ENCODE measurements at regions not wholly inside any gene's neighbourhood (a gene's known extent, or its start where the extent isn't known, plus 50 kb on each side); places are given as distances from the start of the nearest gene placed in this dataset.

- DNase-seq: peak in 1 of 3 donors; percentile 15
These were observed 50.6 kb upstream of the PTGR2 start for GRCh38 chr14:73800970-73801515.

GRCh38 chr14:73797543-73798265 is 53.9 kb upstream of the PTGR2 start:
- no peak for DNase-seq

GRCh38 chr14:73796893-73797542 is 54.6 kb upstream of the PTGR2 start:
- no peak for DNase-seq

GRCh38 chr14:73796415-73796814 is 55.2 kb upstream of the PTGR2 start:
- no peak for DNase-seq

- peak in 1 of 3 donors; percentile 12 for DNase-seq
These were observed 55.7 kb upstream of the PTGR2 start for GRCh38 chr14:73795974-73796373.

GRCh38 chr14:73795466-73795865 is 56.2 kb upstream of the PTGR2 start:
- DNase-seq: peak in 1 of 3 donors; percentile 17

- DNase-seq: peak in 1 of 3 donors; percentile 17
These were observed 57.5 kb upstream of the PTGR2 start for GRCh38 chr14:73794146-73794545.

- DNase-seq: peak in 1 of 3 donors; percentile 7
These were observed 59.1 kb upstream of the PTGR2 start for GRCh38 chr14:73792481-73792880.

GRCh38 chr14:73789989-73790581 is 61.5 kb upstream of the PTGR2 start:
- DNase-seq: peak in 1 of 3 donors; percentile 23

- DNase-seq: no peak
These were observed 62.7 kb upstream of the PTGR2 start for GRCh38 chr14:73788701-73789551.

GRCh38 chr14:73788317-73788598 is 63.4 kb upstream of the PTGR2 start:
- no peak for DNase-seq

GRCh38 chr14:73787486-73788316 is 63.9 kb upstream of the PTGR2 start:
- peak; percentile 69 to 84 (median 79) for DNase-seq

GRCh38 chr14:73786636-73787485 is 64.8 kb upstream of the PTGR2 start:
- DNase-seq: peak; percentile 79 to 88 (median 81)

GRCh38 chr14:73785834-73786635 is 65.6 kb upstream of the PTGR2 start:
- peak; percentile 90 for DNase-seq

GRCh38 chr14:73785336-73785833 is 66.2 kb upstream of the PTGR2 start:
- peak; percentile 68 to 77 (median 77) for DNase-seq

- DNase-seq: no peak
These were observed 66.7 kb upstream of the PTGR2 start for GRCh38 chr14:73784988-73785313.

- peak; percentile 44 to 71 (median 66) for DNase-seq
These were observed 67.2 kb upstream of the PTGR2 start for GRCh38 chr14:73784181-73784987.

- DNase-seq: peak in 1 of 3 donors; percentile 43
These were observed 68.4 kb upstream of the PTGR2 start for GRCh38 chr14:73783107-73783727.

- no peak for DNase-seq
These were observed 68.4 kb upstream of the PNMA1 start for GRCh38 chr14:73782623-73783022.

Data from suppressor macrophage treated with lipopolysaccharide for 1 hour (primary cell).